T-cell (primary cell): ENCODE measurements at regions not wholly inside any gene's neighbourhood (a gene's known extent, or its start where the extent isn't known, plus 50 kb on each side); places are given as distances from the start of the nearest gene placed in this dataset.

Experiments
- ATAC-seq, 4 experiments: fragments of 200-7000 bp in 3 of 4; fragments of 150-1000 bp in 1 of 4; cut with Tn5 transposase; replicated peaks in 1 of 4; 1 replicate in 3 of 4; 2 replicates in 1 of 4; pipeline ENCODE4 v1.10.0; 2021; ENCODE audit warnings: moderate library complexity in 3 of 4, mild to moderate bottlenecking in 2 of 4, moderate number of reproducible peaks in 1 of 4
- CTCF ChIA-PET, 2 donors: fragments of 300-600 bp; sonication (Branson Sonifier 250); formaldehyde crosslinking; loops; one replicate each; lab custom pipeline; 2022; ENCODE audit warnings: antibody characterized with exemption in 2 of 2; lab: Charles Lee
- POLR2A ChIA-PET, 2 donors: fragments of 300-600 bp; sonication (Branson Sonifier 250); formaldehyde crosslinking; loops; one replicate each; lab custom pipeline; 2022; ENCODE audit warnings: antibody characterized with exemption in 2 of 2; lab: Charles Lee
- DNase-seq, 35 experiments: peaks; one replicate each; pipeline versions ENCODE4 v3.0.0 to v3.0.0-alpha.2; 2013 to 2023
- H3K27ac ChIP-seq: one replicate; pipeline ENCODE4 v1.5.1; 2013; ENCODE audit warnings: low read length
- H3K27me3 ChIP-seq, 2 experiments: replicated peaks in 1 of 2; 1 replicate in 1 of 2; 2 replicates in 1 of 2; pipeline versions ENCODE4 v1.6.1 to v1.7.0; 2013; ENCODE audit warnings: low read length in 1 of 2, mixed read lengths in 1 of 2; ENCODE audit not compliant: control insufficient read depth in 2 of 2, insufficient read depth in 2 of 2; ENCODE audit errors: extremely low read depth in 1 of 2
- H3K36me3 ChIP-seq, 2 donors: 1 replicate in 1 of 2; 2 replicates in 1 of 2; pipeline versions ENCODE4 v1.6.1 to v1.7.0; 2013; ENCODE audit warnings: low read length in 1 of 2; ENCODE audit not compliant: control insufficient read depth in 2 of 2, insufficient read depth in 1 of 2; ENCODE audit errors: extremely low read depth in 1 of 2
- H3K4me1 ChIP-seq, 2 experiments: 1 replicate in 1 of 2; 2 replicates in 1 of 2; pipeline versions ENCODE4 v1.6.1 to v1.7.0; 2013; ENCODE audit warnings: low read length in 2 of 2, mixed read lengths in 1 of 2; ENCODE audit not compliant: insufficient read depth in 2 of 2, control insufficient read depth in 1 of 2; ENCODE audit errors: extremely low read depth in 1 of 2
- H3K4me3 ChIP-seq, 2 donors: 1 replicate in 1 of 2; 2 replicates in 1 of 2; pipeline versions ENCODE4 v1.5.1 to v1.7.0; 2013; ENCODE audit warnings: mild to moderate bottlenecking in 2 of 2, low read length in 1 of 2, moderate library complexity in 1 of 2; ENCODE audit not compliant: control insufficient read depth in 1 of 2; ENCODE audit errors: extremely low read depth in 1 of 2
- H3K9me3 ChIP-seq: 2 replicates; pipeline ENCODE4 v1.7.0; 2013
- H3K27ac Mint-ChIP-seq, 2 donors: one replicate each; pipeline ENCODE4 v1.8.0; 2020 to 2021; ENCODE audit warnings: mild to moderate bottlenecking in 2 of 2, mixed read lengths in 2 of 2
- H3K27me3 Mint-ChIP-seq, 2 donors: one replicate each; pipeline ENCODE4 v1.8.0; 2021 to 2022; ENCODE audit warnings: mixed read lengths in 2 of 2
- H3K36me3 Mint-ChIP-seq: one replicate; pipeline ENCODE4 v1.8.0; 2021; ENCODE audit warnings: mixed read lengths
- H3K4me1 Mint-ChIP-seq, 3 donors: one replicate each; pipeline ENCODE4 v1.8.0; 2020 to 2022; ENCODE audit warnings: mixed read lengths in 3 of 3, mild to moderate bottlenecking in 1 of 3
- H3K4me3 Mint-ChIP-seq, 3 donors: one replicate each; pipeline ENCODE4 v1.8.0; 2020 to 2022; ENCODE audit warnings: mild to moderate bottlenecking in 3 of 3, mixed read lengths in 3 of 3, moderate library complexity in 3 of 3
- H3K9me3 Mint-ChIP-seq, 3 donors: one replicate each; pipeline ENCODE4 v1.8.0; 2020 to 2022; ENCODE audit warnings: mixed read lengths in 3 of 3
- WGBS: methylation state at CpG from one replicate; pipeline ENCODE4 v1.1.5; 2013; ENCODE audit warnings: missing lambda C conversion rate; ENCODE audit not compliant: insufficient coverage; 5-methylcytosine and 5-hydroxymethylcytosine counted together

DNA sequence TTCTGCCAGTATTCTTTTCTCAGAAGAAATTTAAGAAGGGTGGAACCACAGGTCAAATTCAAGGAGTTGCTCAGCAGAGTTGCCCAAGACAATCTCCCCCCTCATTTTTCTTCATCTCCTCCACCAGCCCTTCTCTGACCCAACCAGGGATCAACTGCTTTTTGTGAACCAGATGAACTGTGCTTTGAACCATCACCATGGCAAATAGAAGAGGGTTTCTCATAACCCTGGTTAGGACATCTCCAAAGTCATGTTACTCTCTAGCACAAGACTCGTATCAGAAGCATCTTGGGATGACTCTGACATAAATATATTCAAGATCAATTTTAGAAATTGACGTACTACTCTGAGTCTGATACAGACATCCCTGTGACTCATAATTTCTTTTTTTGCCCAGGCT, 130.7 kb downstream of the ALDH8A1 start:
- no peaks in the 10 kb centered on the region for H3K36me3 Mint-ChIP-seq
- ATAC-seq, result no peak
- no CpG with 5 or more reads among the region's 2 CpGs for WGBS
- Histone ChIP-seq H3K4me3 (no peak overlapping the region), H3K27me3 (no peaks in the 10 kb centered on the region), H3K36me3 (no peaks in the 10 kb centered on the region), H3K4me1 (peaks cover 0 to 2% of the 10 kb centered on the region in 2 experiments), H3K9me3 (no peaks in the 10 kb centered on the region), H3K27ac (no peak overlapping the region)
- no peak overlapping the region for H3K27ac Mint-ChIP-seq
- no peaks in the 10 kb centered on the region for H3K9me3 Mint-ChIP-seq
- H3K4me3 Mint-ChIP-seq, result no peak overlapping the region
- DNase-seq, result no peak
- H3K27me3 Mint-ChIP-seq, result no peaks in the 10 kb centered on the region
- POLR2A ChIA-PET, result no interaction called here
- CTCF ChIA-PET, result interaction anchor here in 1 of 2 donors (0.6 to 1.2 kb wide), 2 partner anchors 63 to 978 kb away, joined by 3 to 6 read pairs; no protein-coding TSS in a partner anchor
- H3K4me1 Mint-ChIP-seq, result peaks cover 0 to 2% (median 0%) of the 10 kb centered on the region in 3 donors

DNA sequence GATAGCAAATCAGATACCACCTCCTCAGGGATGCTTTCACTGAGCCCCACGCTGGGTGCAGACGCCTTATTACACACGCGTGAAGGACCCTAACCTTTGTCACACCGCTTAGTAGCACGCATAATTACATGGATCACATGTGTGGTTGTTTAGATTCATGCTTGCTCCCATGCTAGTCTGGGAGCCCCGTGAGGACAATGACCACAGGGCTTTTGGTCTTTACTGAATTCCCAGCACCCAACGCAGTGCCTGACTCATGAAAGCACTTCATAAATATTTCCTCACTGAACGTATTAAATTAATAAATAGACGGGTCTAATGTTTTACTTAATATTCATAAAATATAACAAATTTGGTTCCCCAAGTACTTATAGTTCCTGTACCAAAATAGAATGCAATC, 132.5 kb downstream of the ALDH8A1 start:
- ATAC-seq (no peak), DNase-seq (no peak)
- Mint-ChIP-seq H3K4me3 (no peak overlapping the region), H3K9me3 (no peaks in the 10 kb centered on the region), H3K36me3 (no peaks in the 10 kb centered on the region), H3K4me1 (no peaks in the 10 kb centered on the region), H3K27ac (no peak overlapping the region), H3K27me3 (no peaks in the 10 kb centered on the region)
- Histone ChIP-seq H3K4me3 (no peak overlapping the region), H3K4me1 (no peaks in the 10 kb centered on the region), H3K36me3 (no peaks in the 10 kb centered on the region), H3K27me3 (no peaks in the 10 kb centered on the region), H3K27ac (no peak overlapping the region), H3K9me3 (no peaks in the 10 kb centered on the region)
- CTCF ChIA-PET, result interaction anchor here in 1 of 2 donors (0.6 kb wide), 1 partner anchor 794 kb away, joined by 3 read pairs; no protein-coding TSS in a partner anchor
- 87% methylated on average over 7 of the region's 10 CpGs for WGBS
- POLR2A ChIA-PET, result no interaction called here

DNA sequence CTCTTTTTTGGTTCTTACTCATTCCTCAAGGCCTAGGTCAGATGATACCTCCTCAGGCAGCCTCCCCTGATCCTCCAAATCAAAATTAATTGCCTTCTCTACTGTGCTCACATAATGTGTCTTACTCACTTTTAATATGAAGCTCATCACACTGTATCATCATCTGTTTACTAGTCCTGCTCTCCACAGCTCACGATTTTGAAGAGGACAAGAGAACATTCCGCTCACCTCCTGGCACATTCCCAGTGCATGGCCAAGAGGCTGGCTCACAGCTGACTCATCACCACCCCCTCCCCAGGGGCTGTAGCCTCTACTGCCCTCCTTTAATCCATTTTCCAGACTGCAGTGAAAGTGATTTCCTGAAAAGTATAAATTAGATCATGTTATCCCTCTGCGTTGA, 133.1 kb downstream of the ALDH8A1 start:
- ATAC-seq (no peak), DNase-seq (no peak)
- H3K4me3 Mint-ChIP-seq, result no peak overlapping the region
- H3K36me3 Mint-ChIP-seq, result no peaks in the 10 kb centered on the region
- no peaks in the 10 kb centered on the region for H3K9me3 Mint-ChIP-seq
- CTCF ChIA-PET, result interaction anchor here (0.5 to 0.6 kb wide), 2 partner anchors 17 to 1827 kb away, joined by 3 to 4 read pairs; no protein-coding TSS in a partner anchor
- H3K36me3 ChIP-seq, result no peaks in the 10 kb centered on the region
- H3K27me3 ChIP-seq, result no peaks in the 10 kb centered on the region
- no peaks in the 10 kb centered on the region for H3K27me3 Mint-ChIP-seq
- no peaks in the 10 kb centered on the region for H3K9me3 ChIP-seq
- no peak overlapping the region for H3K27ac ChIP-seq
- WGBS, result 89% methylated on average over 3 of the region's 3 CpGs
- POLR2A ChIA-PET, result interaction anchor here in 1 of 2 donors (0.6 kb wide), 1 partner anchor 1212 kb away, joined by 3 read pairs; no protein-coding TSS in a partner anchor
- H3K4me3 ChIP-seq, result no peak overlapping the region
- H3K4me1 Mint-ChIP-seq, result no peaks in the 10 kb centered on the region
- no peaks in the 10 kb centered on the region for H3K4me1 ChIP-seq
- H3K27ac Mint-ChIP-seq, result no peak overlapping the region

DNA sequence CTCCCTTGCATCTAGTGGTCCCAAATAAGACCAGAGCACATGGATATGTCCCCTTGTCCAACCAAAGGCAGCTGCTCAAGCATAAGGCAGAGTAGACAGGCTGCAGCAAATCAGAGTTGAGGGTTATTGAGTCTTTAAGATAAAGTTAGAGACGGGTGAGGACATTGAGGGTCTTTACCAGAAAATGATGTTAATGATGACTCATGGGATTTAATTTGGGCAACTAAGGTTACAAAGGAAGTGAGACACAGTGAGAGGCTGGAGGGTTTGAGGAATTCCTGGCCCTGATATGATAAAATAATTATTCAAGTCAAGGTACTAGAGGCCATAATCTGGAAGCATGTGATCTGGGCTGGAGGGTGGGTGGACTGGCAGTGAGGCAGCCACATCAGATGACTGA, 133.6 kb downstream of the ALDH8A1 start:
- ChIA-PET CTCF (interaction anchor here (0.5 to 0.6 kb wide), 2 partner anchors 18 to 1827 kb away, joined by 3 to 4 read pairs; no protein-coding TSS in a partner anchor), POLR2A (interaction anchor here in 1 of 2 donors (0.6 kb wide), 1 partner anchor 1211 kb away, joined by 3 read pairs; no protein-coding TSS in a partner anchor)
- Mint-ChIP-seq H3K36me3 (no peaks in the 10 kb centered on the region), H3K4me3 (no peak overlapping the region), H3K9me3 (no peaks in the 10 kb centered on the region), H3K27me3 (no peaks in the 10 kb centered on the region), H3K27ac (no peak overlapping the region), H3K4me1 (no peaks in the 10 kb centered on the region)
- Histone ChIP-seq H3K4me1 (no peaks in the 10 kb centered on the region), H3K36me3 (no peaks in the 10 kb centered on the region), H3K4me3 (no peak overlapping the region), H3K27me3 (no peaks in the 10 kb centered on the region), H3K9me3 (no peaks in the 10 kb centered on the region), H3K27ac (no peak overlapping the region)
- 0% methylated on average over 1 of the region's 1 CpG for WGBS
- ATAC-seq (no peak), DNase-seq (no peak)

DNA sequence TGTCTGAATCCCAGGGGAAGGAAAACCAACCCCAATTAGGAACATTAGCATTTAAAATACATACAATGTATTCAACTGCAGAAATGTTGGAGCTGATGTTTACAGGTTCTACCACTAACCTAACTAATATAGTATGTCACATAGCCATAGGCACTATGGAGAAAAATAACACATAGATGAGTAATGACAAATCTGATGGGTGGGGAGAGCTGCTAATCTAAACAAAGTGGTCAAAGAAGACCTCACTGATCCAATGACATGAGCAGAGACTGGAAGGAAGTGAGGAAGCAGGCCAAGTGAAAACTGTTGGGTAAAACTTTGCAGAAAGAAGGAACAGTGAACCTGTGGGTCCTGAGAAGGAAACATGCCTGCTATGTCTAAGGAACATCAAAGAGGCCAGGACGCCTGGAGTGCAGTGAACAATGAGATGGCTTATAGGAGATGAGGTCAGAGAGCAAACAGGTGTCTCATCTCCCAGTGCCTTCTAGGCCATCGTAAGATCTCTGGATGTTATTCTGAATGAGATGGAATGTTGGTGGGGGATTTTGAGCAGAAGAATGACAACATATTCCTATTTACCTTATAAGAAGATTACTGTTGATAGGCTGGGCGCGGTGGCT, 135.7 kb downstream of the ALDH8A1 start:
- Histone ChIP-seq H3K9me3 (no peaks in the 10 kb centered on the region), H3K36me3 (no peaks in the 10 kb centered on the region), H3K4me3 (no peak overlapping the region), H3K27ac (no peak overlapping the region), H3K27me3 (no peaks in the 10 kb centered on the region), H3K4me1 (no peaks in the 10 kb centered on the region)
- POLR2A ChIA-PET, result no interaction called here
- Mint-ChIP-seq H3K9me3 (no peaks in the 10 kb centered on the region), H3K36me3 (no peaks in the 10 kb centered on the region), H3K27ac (no peak overlapping the region), H3K27me3 (no peaks in the 10 kb centered on the region), H3K4me1 (no peaks in the 10 kb centered on the region), H3K4me3 (no peak overlapping the region)
- DNase-seq, result no peak
- ATAC-seq, result no peak
- 63% methylated on average over 1 of the region's 4 CpGs for WGBS
- CTCF ChIA-PET, result interaction anchor here (0.6 to 0.9 kb wide), 2 partner anchors 8 kb away, joined by 3 read pairs; no protein-coding TSS in a partner anchor

DNA sequence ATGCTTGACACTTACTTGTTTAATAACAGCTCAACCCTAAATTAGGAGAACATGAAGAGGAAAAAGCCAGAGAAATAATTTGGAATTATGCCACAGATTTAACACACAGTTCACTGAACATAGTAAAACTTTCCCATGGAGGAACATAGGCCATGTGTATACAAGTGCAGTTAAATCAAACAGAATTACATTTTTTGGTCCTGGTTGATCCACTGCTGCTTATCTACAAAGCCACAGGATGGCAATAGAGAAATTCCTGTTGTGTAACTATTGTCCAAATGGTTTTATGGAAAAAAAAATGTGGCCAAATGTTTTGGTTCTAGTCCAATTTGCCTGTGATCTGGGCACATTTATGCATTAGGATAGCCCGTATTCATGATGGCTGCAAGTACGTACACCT, 136.8 kb downstream of the ALDH8A1 start:
- CTCF ChIA-PET, result interaction anchor here in 1 of 2 donors (0.9 kb wide), 1 partner anchor 9 kb away, joined by 3 read pairs; no protein-coding TSS in a partner anchor
- DNase-seq, result no peak

More for the DNA sequence above, 136.8 kb downstream of the ALDH8A1 start:
- no peaks in the 10 kb centered on the region for H3K27me3 Mint-ChIP-seq
- H3K27ac Mint-ChIP-seq, result no peak overlapping the region
- H3K36me3 ChIP-seq, result no peaks in the 10 kb centered on the region
- no peaks in the 10 kb centered on the region for H3K4me1 Mint-ChIP-seq
- no peak overlapping the region for H3K4me3 ChIP-seq
- H3K9me3 ChIP-seq, result no peaks in the 10 kb centered on the region
- H3K27me3 ChIP-seq, result no peaks in the 10 kb centered on the region
- no peaks in the 10 kb centered on the region for H3K36me3 Mint-ChIP-seq
- POLR2A ChIA-PET, result interaction anchor here in 1 of 2 donors (0.6 kb wide), 1 partner anchor 10 kb away, joined by 3 read pairs; no protein-coding TSS in a partner anchor
- no peak overlapping the region for H3K4me3 Mint-ChIP-seq
- H3K9me3 Mint-ChIP-seq, result no peaks in the 10 kb centered on the region
- no peaks in the 10 kb centered on the region for H3K4me1 ChIP-seq
- WGBS, result no CpG with 5 or more reads among the region's 2 CpGs
- ATAC-seq, result no peak
- H3K27ac ChIP-seq, result no peak overlapping the region
